ENCODE measurements at regions not wholly inside any gene's neighbourhood (a gene's known extent, or its start where the extent isn't known, plus 50 kb on each side); places are given as distances from the start of the nearest gene placed in this dataset.

GRCh38 chr18:40566510-40566844 is 1388.6 kb upstream of the PIK3C3 start:
- DNase-seq (ENCODE audit: low spot score) (no peak), ATAC-seq (ENCODE audit: insufficient number of reproducible peaks, low FRiP score, low read depth) (no peak)
- Histone ChIP-seq H3K27ac (no peak overlapping the region), H3K9me3 (no peaks in the 10 kb centered on the region), H3K27me3 (replicated peaks; ENCODE audit: insufficient read depth) (no peaks in the 10 kb centered on the region), H3K36me3 (no peaks in the 10 kb centered on the region), H3K4me1 (ENCODE audit: control insufficient read depth in 1 of 2, low read depth in 2 of 2) (no peaks in the 10 kb centered on the region), H3K4me3 (no peak overlapping the region)
- TF ChIP-seq, protein P1, sequence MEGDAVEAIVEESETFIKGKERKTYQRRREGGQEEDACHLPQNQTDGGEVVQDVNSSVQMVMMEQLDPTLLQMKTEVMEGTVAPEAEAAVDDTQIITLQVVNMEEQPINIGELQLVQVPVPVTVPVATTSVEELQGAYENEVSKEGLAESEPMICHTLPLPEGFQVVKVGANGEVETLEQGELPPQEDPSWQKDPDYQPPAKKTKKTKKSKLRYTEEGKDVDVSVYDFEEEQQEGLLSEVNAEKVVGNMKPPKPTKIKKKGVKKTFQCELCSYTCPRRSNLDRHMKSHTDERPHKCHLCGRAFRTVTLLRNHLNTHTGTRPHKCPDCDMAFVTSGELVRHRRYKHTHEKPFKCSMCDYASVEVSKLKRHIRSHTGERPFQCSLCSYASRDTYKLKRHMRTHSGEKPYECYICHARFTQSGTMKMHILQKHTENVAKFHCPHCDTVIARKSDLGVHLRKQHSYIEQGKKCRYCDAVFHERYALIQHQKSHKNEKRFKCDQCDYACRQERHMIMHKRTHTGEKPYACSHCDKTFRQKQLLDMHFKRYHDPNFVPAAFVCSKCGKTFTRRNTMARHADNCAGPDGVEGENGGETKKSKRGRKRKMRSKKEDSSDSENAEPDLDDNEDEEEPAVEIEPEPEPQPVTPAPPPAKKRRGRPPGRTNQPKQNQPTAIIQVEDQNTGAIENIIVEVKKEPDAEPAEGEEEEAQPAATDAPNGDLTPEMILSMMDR (IDR thresholded peaks at IDR 0.05) = no peak

GRCh38 chr18:40565805-40566509 is 1389.1 kb upstream of the PIK3C3 start:
- ATAC-seq (ENCODE audit: insufficient number of reproducible peaks, low FRiP score, low read depth) (no peak), DNase-seq (ENCODE audit: low spot score) (no peak)
- Histone ChIP-seq H3K4me1 (ENCODE audit: control insufficient read depth in 1 of 2, low read depth in 2 of 2) (no peaks in the 10 kb centered on the region), H3K27ac (no peak overlapping the region), H3K36me3 (no peaks in the 10 kb centered on the region), H3K4me3 (no peak overlapping the region), H3K27me3 (replicated peaks; ENCODE audit: insufficient read depth) (no peaks in the 10 kb centered on the region), H3K9me3 (no peaks in the 10 kb centered on the region)
- TF ChIP-seq, protein P1 (IDR thresholded peaks at IDR 0.05) = no peak

DNA sequence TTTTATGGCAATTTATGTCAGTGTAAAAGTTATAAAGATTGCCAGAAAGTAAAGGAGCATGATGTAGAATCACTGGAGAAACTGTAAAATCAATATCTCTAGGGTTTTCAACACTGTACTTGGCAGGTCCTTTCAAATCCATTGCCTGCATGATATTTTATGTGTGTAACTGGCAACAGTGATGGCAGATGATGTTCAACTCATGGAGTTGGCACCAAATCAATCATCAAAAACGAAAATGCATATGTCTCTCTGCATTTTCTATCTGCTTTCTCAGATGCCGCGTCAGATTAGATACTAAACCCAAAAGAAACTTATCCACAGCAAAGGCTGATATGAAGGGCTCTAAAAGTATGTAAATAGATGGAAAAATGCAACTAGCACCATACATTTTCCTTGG is 1395.5 kb upstream of the PIK3C3 start:
- no peak for ATAC-seq (ENCODE audit: insufficient number of reproducible peaks, low FRiP score, low read depth)
- TF ChIP-seq, protein P1 (IDR thresholded peaks at IDR 0.05) = no peak
- no peaks in the 10 kb centered on the region for H3K4me1 ChIP-seq (ENCODE audit: control insufficient read depth in 1 of 2, low read depth in 2 of 2)

GRCh38 chr18:40558706-40559392 is 1396.2 kb upstream of the PIK3C3 start:
- Histone ChIP-seq H3K27ac (no peak overlapping the region), H3K9me3 (no peaks in the 10 kb centered on the region), H3K4me1 (ENCODE audit: control insufficient read depth in 1 of 2, low read depth in 2 of 2) (no peaks in the 10 kb centered on the region), H3K4me3 (no peak overlapping the region), H3K36me3 (no peaks in the 10 kb centered on the region), H3K27me3 (replicated peaks; ENCODE audit: insufficient read depth) (no peaks in the 10 kb centered on the region)
- TF ChIP-seq, protein P1 (IDR thresholded peaks at IDR 0.05) = no peak
- ATAC-seq (ENCODE audit: insufficient number of reproducible peaks, low FRiP score, low read depth) (no peak), DNase-seq (ENCODE audit: low spot score) (no peak)

More for the DNA sequence above, 1395.5 kb upstream of the PIK3C3 start:
- H3K27me3 ChIP-seq (replicated peaks; ENCODE audit: insufficient read depth) = no peaks in the 10 kb centered on the region
- no peaks in the 10 kb centered on the region for H3K36me3 ChIP-seq
- no peaks in the 10 kb centered on the region for H3K9me3 ChIP-seq
- H3K4me3 ChIP-seq = no peak overlapping the region
- no peak for DNase-seq (ENCODE audit: low spot score)
- no peak overlapping the region for H3K27ac ChIP-seq

- ATAC-seq (ENCODE audit: insufficient number of reproducible peaks, low FRiP score, low read depth) = no peak
- no peaks in the 10 kb centered on the region for H3K36me3 ChIP-seq
- DNase-seq (ENCODE audit: low spot score) = no peak
- H3K9me3 ChIP-seq = no peaks in the 10 kb centered on the region
- H3K4me3 ChIP-seq = no peak overlapping the region
- no peaks in the 10 kb centered on the region for H3K27me3 ChIP-seq (replicated peaks; ENCODE audit: insufficient read depth)
- TF ChIP-seq, protein P1 (IDR thresholded peaks at IDR 0.05) = no peak
- no peak overlapping the region for H3K27ac ChIP-seq
- H3K4me1 ChIP-seq (ENCODE audit: control insufficient read depth in 1 of 2, low read depth in 2 of 2) = no peaks in the 10 kb centered on the region
Observed at GRCh38 chr18:40555914-40556313, 1399.1 kb upstream of the PIK3C3 start.
